HK-2 (cell line): ENCODE measurements at regions not wholly inside any gene's neighbourhood (a gene's known extent, or its start where the extent isn't known, plus 50 kb on each side); places are given as distances from the start of the nearest gene placed in this dataset.

ENCODE experiments used
- DNase-seq: peaks from one replicate; pipeline ENCODE4 v3.0.0-alpha.2; 2018; ENCODE audit not compliant: unreplicated experiment

DNA sequence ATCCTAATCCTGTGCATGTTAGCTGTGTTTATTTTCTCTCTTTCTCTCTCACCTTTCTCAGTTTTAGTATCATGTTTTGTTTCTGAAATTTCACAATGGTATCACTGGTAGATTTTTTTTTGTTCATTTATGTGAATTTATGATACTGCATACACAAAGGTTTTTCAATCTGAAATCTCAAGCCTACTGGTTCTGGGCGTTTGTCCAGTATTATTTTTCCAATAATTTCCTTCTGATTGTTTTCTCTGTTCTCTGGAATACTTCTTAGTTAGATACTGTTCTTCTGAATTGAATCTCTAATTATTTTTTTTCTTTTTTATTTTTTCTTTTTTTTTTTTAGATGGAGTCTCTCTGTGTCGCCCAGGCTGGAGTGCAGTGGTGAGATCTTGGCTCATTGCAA, 96.2 kb upstream of the TMEM72 start:
- DNase-seq, result no peak

GRCh38 chr10:44818041-44818649, 93.0 kb upstream of the TMEM72 start:
- DNase-seq, result no peak

DNA sequence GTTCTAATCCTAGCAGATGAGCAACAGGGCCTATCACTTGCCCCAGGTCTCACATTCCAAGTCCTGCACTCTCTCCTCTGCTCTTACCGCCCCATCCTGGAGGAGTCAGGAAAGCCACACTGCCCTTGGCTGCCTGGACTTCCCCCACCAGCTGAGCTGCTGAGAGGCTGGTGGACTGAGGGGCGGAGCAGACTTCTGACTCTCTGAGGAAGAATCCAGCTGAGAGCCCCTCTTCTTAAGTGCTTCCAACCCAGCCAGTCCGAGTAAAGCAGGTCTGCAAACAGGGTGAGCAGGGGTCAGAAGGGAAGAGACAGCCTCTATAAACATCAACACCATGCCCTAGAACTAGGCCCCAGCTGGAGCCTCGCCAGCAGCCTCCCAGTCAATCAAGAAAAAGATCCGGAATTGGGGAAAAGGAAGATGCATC, 92.4 kb upstream of the TMEM72 start:
- DNase-seq, result no peak

GRCh38 chr10:44820094-44820493, 91.0 kb upstream of the TMEM72 start:
- no peak for DNase-seq

GRCh38 chr10:44821290-44821689, 89.8 kb upstream of the TMEM72 start:
- DNase-seq, result no peak

- DNase-seq, result no peak
Measured at GRCh38 chr10:44822349-44822748, 88.8 kb upstream of the TMEM72 start.

DNA sequence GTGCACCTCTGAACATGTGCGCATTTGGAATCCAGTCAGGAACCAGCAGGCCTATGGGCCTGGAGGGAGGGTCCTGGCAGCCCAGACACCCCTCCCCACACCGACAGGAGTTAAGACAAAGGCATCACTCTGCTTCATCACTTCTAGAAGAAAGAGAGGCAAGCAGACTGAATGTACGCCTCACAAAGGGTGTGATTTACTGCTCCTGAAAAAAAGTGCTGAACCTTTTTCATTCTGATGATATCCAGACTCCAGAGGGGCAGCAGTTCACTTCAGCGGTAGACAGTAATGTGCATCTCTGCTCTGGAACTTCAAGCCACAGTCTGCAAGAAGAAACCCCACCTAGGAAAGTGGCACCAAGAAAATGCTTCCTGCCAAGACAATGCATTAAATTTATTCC, 88.2 kb upstream of the TMEM72 start:
- DNase-seq, result no peak

DNA sequence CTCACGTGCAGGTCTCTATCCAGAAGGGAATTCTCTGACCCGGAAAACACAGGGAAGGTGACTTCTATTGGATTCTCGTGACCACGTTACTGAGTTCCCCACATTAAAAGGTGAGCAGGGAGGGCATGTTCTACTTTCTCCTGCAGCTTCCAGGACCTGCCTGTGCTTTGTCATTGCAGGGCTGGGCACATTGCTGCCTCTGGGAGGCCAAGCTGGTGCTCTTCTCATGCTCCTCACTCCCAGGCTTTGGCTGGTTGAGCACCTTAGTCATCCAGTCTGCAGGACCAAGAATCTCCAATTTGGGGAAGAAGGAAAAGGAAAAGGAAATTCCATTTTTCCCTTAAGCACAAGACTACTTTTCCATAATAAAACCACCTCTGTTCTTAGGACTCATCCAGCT, 86.5 kb upstream of the TMEM72 start:
- no peak for DNase-seq

DNA sequence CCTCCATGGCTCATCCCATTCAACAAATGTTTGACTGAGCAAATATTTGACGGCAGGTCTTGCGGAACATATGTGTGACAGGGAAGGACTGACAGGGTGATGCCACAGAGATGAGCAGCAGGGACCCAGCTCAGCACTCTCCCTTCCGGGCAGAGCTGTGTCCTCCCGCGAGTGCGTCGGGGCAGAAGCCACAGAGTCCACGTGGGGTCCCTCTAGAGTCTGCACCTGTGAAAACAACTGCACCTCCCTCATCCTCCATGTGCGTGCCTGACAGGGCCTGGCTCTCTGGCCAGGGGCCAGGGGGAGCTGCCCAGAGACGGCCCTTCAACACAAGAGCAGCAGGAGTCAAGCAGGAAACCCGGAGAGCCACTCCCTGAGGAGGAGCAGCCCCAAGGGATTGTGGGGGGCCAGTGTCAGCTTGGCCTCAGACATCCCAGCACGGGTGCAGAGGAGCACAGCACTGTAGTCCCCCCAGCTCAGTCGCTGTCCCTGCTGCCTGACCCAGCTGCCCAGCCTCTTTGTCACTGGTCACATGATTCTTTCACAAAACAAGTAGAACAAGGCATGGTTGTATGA, 83.6 kb upstream of the TMEM72 start:
- DNase-seq, result no peak

DNA sequence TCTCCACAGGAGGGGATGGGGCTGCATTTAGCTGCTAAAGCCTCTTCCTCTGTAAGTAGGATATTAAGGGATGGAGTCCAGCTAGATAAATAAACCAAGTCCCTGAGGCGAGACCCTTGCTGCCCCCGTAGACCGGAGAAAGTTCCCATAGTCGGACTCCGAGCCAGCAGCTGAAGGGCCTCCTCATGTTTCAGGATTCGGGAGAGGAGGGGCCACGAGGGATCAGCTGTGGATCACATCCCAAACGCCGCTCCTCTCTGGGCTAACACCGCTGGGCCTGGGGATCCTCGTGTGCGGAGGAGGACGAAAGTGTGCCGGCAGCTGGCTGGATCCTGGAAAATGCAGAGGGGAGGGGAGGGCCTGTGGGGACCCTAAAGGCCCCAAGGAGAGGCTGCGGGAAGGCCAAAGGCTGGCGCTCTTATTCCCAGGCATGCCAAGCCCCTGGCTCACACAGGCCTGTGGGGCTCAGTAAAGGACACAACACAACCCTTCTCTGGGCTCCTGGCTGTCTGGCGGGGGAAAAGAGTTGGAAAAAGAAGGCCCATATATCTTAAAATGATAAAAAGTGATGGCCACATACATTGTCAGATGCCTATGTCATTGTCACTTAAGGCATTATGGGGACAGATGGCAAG, 82.5 kb upstream of the TMEM72 start:
- no peak for DNase-seq

DNA sequence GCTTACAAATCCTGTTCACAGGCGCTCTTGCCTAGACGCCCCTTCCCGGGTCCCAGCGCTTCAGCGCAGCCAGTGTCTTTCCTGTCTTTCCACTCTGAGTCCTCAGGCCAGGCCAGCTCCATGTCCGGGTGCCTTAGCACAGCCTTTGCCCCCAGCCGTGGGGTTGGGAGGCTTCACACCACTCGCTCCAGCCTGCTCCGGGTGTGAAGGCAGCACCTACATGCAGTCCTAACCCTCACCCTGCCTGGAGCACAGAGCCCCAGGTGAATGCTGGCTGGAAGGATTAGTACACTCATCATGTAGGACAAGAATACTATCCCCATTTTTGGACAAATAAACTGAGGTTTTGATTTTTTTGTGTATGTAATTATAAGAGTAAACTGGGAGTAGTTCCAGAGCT, 81.7 kb upstream of the TMEM72 start:
- DNase-seq, result no peak

DNA sequence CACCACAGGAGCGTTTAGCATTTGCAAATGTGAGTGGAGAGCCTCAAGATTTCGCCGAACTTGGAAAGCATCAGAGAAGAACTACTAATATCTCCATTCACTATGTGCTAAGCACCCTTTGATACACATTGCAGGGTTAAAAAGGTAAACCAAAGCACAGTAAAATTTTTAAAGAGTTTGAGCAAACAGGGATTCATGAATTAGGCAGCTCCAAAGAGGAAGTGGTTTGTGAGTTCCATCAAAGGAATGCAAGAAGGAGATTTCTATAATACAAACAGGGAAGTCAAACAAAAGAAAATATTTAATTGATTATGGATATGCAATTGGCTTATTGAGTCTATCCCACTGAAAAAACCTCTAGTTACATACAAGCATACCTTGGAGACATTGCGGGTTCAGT, 81.1 kb upstream of the TMEM72 start:
- DNase-seq, result no peak

- no peak for DNase-seq
Measured at GRCh38 chr10:44831581-44831980, 79.6 kb upstream of the TMEM72 start.

- DNase-seq, result no peak
Measured at GRCh38 chr10:44832595-44833390, 78.3 kb upstream of the TMEM72 start.

DNA sequence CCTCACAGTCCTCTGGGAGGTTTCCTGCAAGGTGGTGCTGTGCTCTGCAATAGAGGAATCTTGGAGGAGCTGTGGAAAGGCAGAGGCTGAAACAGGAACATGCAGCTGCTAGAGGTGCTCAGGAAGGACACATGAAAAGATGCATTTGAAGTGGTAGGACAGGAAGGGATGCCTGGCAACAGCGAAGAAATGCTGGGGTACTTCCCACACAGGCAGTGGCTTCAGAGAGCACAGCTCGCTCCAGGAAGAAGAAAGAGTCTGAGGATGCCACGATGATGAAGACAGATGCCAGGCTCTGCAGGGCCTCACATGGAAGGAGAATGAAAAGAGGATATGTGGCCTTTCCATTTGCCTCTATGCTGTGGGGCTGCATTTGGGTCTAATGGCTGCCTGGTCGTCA, 77.0 kb upstream of the TMEM72 start:
- no peak for DNase-seq

DNA sequence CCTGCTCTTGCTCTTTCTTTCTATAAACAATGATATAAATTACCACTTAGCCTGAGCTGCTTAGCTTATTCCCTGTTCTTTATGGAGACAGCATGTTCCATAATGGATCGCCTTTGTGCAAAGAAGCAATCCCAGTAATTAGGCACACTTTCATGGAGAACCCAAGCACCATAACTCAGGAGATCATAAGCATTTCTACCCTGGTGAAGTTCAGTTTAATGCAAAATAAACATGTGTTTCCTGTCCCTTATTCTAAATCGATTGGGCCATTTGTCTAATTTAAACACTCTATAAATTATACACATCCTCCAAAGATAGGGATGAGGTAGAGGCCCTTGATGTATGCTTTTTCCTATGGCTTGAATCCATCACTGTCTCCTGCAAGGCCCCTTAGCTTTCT, 75.8 kb upstream of the TMEM72 start:
- DNase-seq, result no peak

- DNase-seq, result no peak
Measured at GRCh38 chr10:44843484-44843883, 67.7 kb upstream of the TMEM72 start.

GRCh38 chr10:44845361-44846175, 65.6 kb upstream of the TMEM72 start:
- DNase-seq, result no peak

- DNase-seq, result no peak
Measured at GRCh38 chr10:44847110-44847509, 64.0 kb upstream of the TMEM72 start.

DNA sequence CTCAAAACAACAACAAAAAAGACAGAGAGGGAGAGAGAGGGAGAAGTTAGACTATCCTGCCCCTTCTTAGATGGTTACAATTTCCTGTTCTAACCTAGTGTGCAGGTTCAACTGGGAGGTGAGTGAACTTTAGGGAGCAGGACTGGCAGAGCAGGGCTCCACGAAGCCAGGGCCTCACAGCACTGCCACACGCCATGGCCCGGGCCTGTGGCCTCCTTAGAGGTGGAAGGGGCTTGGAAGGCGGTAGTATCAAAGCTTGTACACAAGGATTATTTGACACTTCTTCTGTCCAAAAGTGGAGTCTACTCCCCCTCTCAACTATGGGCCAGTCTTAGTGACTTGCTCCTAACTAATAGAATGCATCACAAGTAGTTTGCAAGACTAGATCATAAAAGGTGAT, 62.9 kb upstream of the TMEM72 start:
- no peak for DNase-seq

GRCh38 chr10:44849936-44850335, 61.2 kb upstream of the TMEM72 start:
- DNase-seq, result no peak

DNA sequence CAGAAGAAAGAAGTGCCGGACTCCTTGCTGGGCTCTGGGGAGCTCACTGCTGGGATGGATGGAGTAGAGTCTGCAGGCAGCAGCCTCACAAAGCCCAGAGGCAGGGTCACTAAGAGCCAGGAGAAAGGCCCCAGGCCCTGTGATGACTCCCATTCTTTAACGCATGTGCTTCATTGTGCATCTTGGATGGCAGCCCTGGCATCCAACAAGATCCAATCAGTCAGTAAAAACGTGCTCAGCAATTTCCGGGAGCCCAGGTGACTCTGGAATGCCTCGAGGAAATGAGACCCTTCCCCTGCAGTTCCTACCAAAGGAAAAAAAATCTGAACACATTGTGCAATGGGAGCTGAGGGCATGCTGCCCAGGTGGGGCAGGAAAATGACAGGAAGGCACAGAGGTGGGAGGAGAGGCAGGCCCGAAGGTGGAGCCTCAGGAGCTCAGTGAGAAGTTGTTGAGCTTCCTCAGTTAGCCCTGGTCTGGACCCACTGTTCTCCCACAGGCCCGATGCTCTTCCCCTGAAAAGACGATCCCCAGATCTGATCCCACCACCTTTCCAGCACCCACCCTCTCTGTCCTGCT, 60.7 kb upstream of the TMEM72 start:
- no peak for DNase-seq
